PC-9 (cell line): ENCODE measurements at regions not wholly inside any gene's neighbourhood (a gene's known extent, or its start where the extent isn't known, plus 50 kb on each side); places are given as distances from the start of the nearest gene placed in this dataset.

Source experiments
- BruUV-seq: library from RNA; stranded (reverse); fragments of 400-500 nt; replicated peaks from 2 replicates; lab custom pipeline; 2021; lab: Mats Ljungman, UMichigan
- CTCF ChIA-PET: fragments of 300-600 bp; sonication (Branson Sonifier 250); formaldehyde crosslinking; loops from one replicate; lab custom pipeline; 2022; ENCODE audit warnings: antibody characterized with exemption; lab: Charles Lee
- POLR2A ChIA-PET: fragments of 300-600 bp; sonication (Branson Sonifier 250); formaldehyde crosslinking; loops from one replicate; lab custom pipeline; 2022; ENCODE audit warnings: antibody characterized with exemption; ENCODE audit not compliant: unreplicated experiment; lab: Charles Lee
- DNase-seq, 2 experiments: peaks; one replicate each; pipeline versions ENCODE4 v3.0.0 to v3.0.0-alpha.2; 2015 to 2022; ENCODE audit warnings: mixed read lengths in 1 of 2
- H2AFZ ChIP-seq: fragments of 200-600 bp; sonication (generic); 2 replicates; pipeline ENCODE4 v1.8.1; 2017; ENCODE audit warnings: antibody characterized with exemption
- H3F3A ChIP-seq: fragments of 200-600 bp; sonication (generic); 2 replicates; pipeline ENCODE4 v1.8.1; 2017; ENCODE audit warnings: antibody characterized with exemption, mild to moderate bottlenecking, low read depth; ENCODE audit not compliant: insufficient read depth
- H3K27ac ChIP-seq: fragments of 200-600 bp; sonication (generic); 2 replicates; pipeline ENCODE4 v1.6.1; 2016; ENCODE audit warnings: mixed run types
- H3K27me3 ChIP-seq: fragments of 200-600 bp; sonication (generic); 2 replicates; pipeline ENCODE4 v1.6.1; 2016; ENCODE audit warnings: low read depth, mixed run types; ENCODE audit not compliant: insufficient read depth
- H3K36me3 ChIP-seq: fragments of 200-600 bp; sonication (generic); 2 replicates; pipeline ENCODE4 v1.6.1; 2016; ENCODE audit warnings: low read depth, mixed run types
- H3K4me1 ChIP-seq: fragments of 200-600 bp; sonication (generic); replicated peaks from 2 replicates; pipeline ENCODE4 v1.6.1; 2016; ENCODE audit warnings: mixed run types; ENCODE audit not compliant: insufficient read depth
- H3K4me2 ChIP-seq: fragments of 200-600 bp; sonication (generic); 2 replicates; pipeline ENCODE4 v1.6.1; 2017; ENCODE audit warnings: mixed run types
- H3K4me3 ChIP-seq: fragments of 200-600 bp; sonication (generic); 2 replicates; pipeline ENCODE4 v1.6.1; 2016; ENCODE audit warnings: mixed run types
- H3K79me2 ChIP-seq: fragments of 200-600 bp; sonication (generic); 2 replicates; pipeline ENCODE4 v1.6.1; 2017; ENCODE audit warnings: low read depth, mixed run types
- H3K9me2 ChIP-seq: fragments of 200-600 bp; sonication (generic); 2 replicates; pipeline ENCODE4 v1.8.1; 2017; ENCODE audit warnings: mild to moderate bottlenecking; ENCODE audit not compliant: insufficient read depth
- H3K9me3 ChIP-seq: fragments of 200-600 bp; sonication (generic); 2 replicates; pipeline ENCODE4 v1.8.1; 2016; ENCODE audit warnings: low read depth; ENCODE audit not compliant: insufficient read depth
- H4K20me1 ChIP-seq: fragments of 200-600 bp; sonication (generic); 2 replicates; pipeline ENCODE4 v1.8.1; 2017; ENCODE audit not compliant: insufficient read depth
- EZH2 ChIP-seq: fragments of 200-600 bp; sonication (generic); IDR thresholded peaks from 2 replicates; pipeline ENCODE4 v1.8.0; 2017; ENCODE audit warnings: antibody characterized with exemption, low read depth
- intact Hi-C: fragments of 100-400 bp; cut with micrococcal nuclease; formaldehyde crosslinking; loops from one replicate; pipeline ENCODE4 v1.10.0; 2022; ENCODE audit not compliant: unreplicated experiment
- TF ChIP-seq, protein P1 (sequence below): fragments of 200-600 bp; sonication (generic); conservative IDR thresholded peaks from 2 replicates; pipeline ENCODE4 v1.6.1; 2017; ENCODE audit warnings: mixed run types, antibody characterized with exemption, mild to moderate bottlenecking, moderate library complexity

DNA sequence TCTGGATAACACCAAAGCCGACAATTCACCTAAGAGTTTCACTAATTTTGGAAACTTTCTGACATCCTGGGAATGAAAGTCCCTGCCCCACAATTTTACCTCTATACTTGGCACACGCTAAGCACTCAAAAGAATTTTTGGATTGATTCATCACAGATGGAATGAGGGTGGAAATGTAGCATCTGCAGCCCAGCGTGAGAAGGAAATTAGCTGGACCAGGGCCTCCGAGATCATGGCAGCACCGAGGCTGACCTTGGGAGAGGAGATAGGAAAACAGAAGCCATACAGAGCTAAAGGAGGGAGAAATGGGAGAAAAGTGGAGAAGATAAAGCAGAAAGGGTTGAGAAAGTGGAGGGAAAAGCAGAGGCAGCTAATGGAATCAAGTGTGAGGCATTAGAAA lies 606.6 kb upstream of the DPP6 start:
- no peak overlapping the region for H3K27ac ChIP-seq
- BruUV-seq, result no TSS peak
- no peaks in the 10 kb centered on the region for H3K9me3 ChIP-seq
- H3K9me2 ChIP-seq, result no peaks in the 10 kb centered on the region
- H3K27me3 ChIP-seq, result peaks cover 30% of the 10 kb centered on the region
- H3K36me3 ChIP-seq, result no peaks in the 10 kb centered on the region
- TF ChIP-seq, protein P1, sequence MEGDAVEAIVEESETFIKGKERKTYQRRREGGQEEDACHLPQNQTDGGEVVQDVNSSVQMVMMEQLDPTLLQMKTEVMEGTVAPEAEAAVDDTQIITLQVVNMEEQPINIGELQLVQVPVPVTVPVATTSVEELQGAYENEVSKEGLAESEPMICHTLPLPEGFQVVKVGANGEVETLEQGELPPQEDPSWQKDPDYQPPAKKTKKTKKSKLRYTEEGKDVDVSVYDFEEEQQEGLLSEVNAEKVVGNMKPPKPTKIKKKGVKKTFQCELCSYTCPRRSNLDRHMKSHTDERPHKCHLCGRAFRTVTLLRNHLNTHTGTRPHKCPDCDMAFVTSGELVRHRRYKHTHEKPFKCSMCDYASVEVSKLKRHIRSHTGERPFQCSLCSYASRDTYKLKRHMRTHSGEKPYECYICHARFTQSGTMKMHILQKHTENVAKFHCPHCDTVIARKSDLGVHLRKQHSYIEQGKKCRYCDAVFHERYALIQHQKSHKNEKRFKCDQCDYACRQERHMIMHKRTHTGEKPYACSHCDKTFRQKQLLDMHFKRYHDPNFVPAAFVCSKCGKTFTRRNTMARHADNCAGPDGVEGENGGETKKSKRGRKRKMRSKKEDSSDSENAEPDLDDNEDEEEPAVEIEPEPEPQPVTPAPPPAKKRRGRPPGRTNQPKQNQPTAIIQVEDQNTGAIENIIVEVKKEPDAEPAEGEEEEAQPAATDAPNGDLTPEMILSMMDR, result no peak
- TF ChIP-seq EZH2, result no peak
- no peak for DNase-seq
- no peaks in the 10 kb centered on the region for H3K79me2 ChIP-seq
- no peaks in the 10 kb centered on the region for H3F3A ChIP-seq
- H3K4me3 ChIP-seq, result no peak overlapping the region
- H3K4me2 ChIP-seq, result no peak overlapping the region
- POLR2A ChIA-PET, result no interaction called here
- no peak overlapping the region for H2AFZ ChIP-seq
- no peaks in the 10 kb centered on the region for H4K20me1 ChIP-seq
- CTCF ChIA-PET, result no interaction called here
- H3K4me1 ChIP-seq, result no peaks in the 10 kb centered on the region
- intact Hi-C loops, result no loop called here

DNA sequence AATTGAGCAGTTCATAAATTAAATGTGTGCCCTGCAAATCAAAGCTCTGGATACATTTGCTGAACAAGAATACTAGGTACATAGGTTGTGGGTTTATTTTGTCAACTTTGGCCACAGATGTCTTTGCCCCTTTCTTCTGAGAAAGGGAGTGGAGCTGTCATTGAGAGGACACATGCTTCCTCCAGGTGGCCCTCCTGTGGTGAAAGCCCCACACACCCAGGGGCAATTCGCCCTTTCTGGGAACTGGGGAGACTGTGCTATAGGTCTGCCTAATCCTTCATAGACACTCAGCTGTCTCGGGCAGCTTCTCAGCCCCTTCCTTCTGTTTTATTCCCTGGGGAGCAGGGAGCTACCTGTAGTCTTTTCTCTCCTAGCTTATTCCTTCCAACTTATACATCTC lies 605.7 kb upstream of the DPP6 start:
- H3K4me1 ChIP-seq, result no peaks in the 10 kb centered on the region
- no peak overlapping the region for H2AFZ ChIP-seq
- H3K79me2 ChIP-seq, result no peaks in the 10 kb centered on the region
- H3K27me3 ChIP-seq, result peaks cover 28% of the 10 kb centered on the region
- DNase-seq, result no peak
- intact Hi-C loops, result no loop called here
- no peak overlapping the region for H3K27ac ChIP-seq
- no peaks in the 10 kb centered on the region for H4K20me1 ChIP-seq
- no peak overlapping the region for H3K4me3 ChIP-seq
- H3K9me3 ChIP-seq, result no peaks in the 10 kb centered on the region
- no peaks in the 10 kb centered on the region for H3F3A ChIP-seq
- ChIA-PET CTCF (no interaction called here), POLR2A (no interaction called here)
- no peaks in the 10 kb centered on the region for H3K36me3 ChIP-seq
- H3K9me2 ChIP-seq, result no peaks in the 10 kb centered on the region
- no peak overlapping the region for H3K4me2 ChIP-seq
- BruUV-seq, result no TSS peak
- TF ChIP-seq, protein P1, result no peak
- no peak for TF ChIP-seq EZH2

DNA sequence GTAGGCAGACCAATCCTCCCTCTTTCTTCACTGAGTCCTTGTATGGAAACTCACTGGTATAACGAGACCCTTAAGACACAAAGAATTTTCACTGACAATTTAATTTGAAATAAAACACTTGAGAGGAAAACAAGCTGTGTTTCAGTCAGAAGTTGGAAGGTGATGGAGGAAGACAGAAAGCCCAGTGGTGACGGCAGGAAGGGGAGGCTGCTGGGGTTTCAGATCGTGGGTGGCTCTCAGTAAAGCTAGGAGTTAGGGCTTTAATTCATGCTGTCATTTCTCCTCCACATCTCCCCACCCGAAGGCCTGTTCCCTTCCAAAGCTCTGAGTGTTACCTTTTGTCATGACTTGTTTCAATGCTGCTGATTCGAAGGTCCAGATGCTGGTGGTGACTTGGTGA lies 605.2 kb upstream of the DPP6 start:
- no peaks in the 10 kb centered on the region for H3K9me2 ChIP-seq

More for the DNA sequence above, 605.2 kb upstream of the DPP6 start:
- Histone ChIP-seq H3K9me3 (no peaks in the 10 kb centered on the region), H2AFZ (no peak overlapping the region), H3K4me3 (no peak overlapping the region), H3K79me2 (no peaks in the 10 kb centered on the region), H3K4me2 (no peak overlapping the region), H3K27me3 (peaks cover 28% of the 10 kb centered on the region), H3K36me3 (no peaks in the 10 kb centered on the region), H3F3A (no peaks in the 10 kb centered on the region), H3K27ac (no peak overlapping the region), H3K4me1 (no peaks in the 10 kb centered on the region), H4K20me1 (no peaks in the 10 kb centered on the region)
- no TSS peak for BruUV-seq
- no peak for DNase-seq
- ChIA-PET POLR2A (no interaction called here), CTCF (no interaction called here)
- TF ChIP-seq EZH2, result no peak
- TF ChIP-seq, protein P1, result no peak
- intact Hi-C loops, result no loop called here
